BE2C (cell line): ENCODE measurements at regions not wholly inside any gene's neighbourhood (a gene's known extent, or its start where the extent isn't known, plus 50 kb on each side); places are given as distances from the start of the nearest gene placed in this dataset.

ENCODE experiments used
- DNase-seq: peaks from one replicate; pipeline ENCODE4 v3.0.0-alpha.2; 2020
- H3K27me3 ChIP-seq: fragments of 250-450 bp; sonication (Bioruptor Pico); 2 replicates; pipeline ENCODE4 v1.5.1; 2020; ENCODE audit warnings: mild to moderate bottlenecking
- H3K36me3 ChIP-seq: fragments of 250-450 bp; sonication (Bioruptor Pico); 2 replicates; pipeline ENCODE4 v1.5.1; 2020; ENCODE audit warnings: mild to moderate bottlenecking
- H3K4me1 ChIP-seq: fragments of 250-450 bp; sonication (Bioruptor Pico); 2 replicates; pipeline ENCODE4 v1.5.1; 2020
- H3K4me3 ChIP-seq: 2 replicates; pipeline ENCODE4 v1.5.1; 2011; ENCODE audit warnings: low read depth, low read length
- H3K9me3 ChIP-seq: fragments of 250-450 bp; sonication (Bioruptor Pico); 2 replicates; pipeline ENCODE4 v1.5.1; 2020
- CTCF ChIP-seq: IDR thresholded peaks from 2 replicates; pipeline ENCODE4 v1.5.1; 2012; ENCODE audit warnings: mild to moderate bottlenecking, low read depth, low read length

DNA sequence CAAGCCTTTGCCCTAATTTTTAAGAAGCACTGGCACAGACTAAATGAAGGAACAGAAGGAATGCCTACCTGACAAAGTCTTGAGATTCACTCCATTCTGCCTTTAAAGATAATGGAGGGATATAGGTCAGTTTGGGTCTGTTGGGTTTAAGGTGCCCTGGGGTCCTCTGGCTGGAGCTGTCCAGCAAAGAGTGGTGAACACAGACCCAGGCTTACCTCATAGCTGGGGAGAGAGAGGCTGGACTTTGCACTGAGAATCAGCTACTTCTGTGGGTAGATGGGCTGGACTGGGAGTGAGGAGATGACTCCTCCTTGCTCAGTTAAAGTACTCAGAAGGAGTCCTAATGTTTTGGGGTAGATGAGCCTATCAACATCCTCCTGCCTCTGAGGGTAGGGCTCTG is 64.4 kb upstream of the CXCR4 start:
- no peak for TF ChIP-seq CTCF
- H3K4me1 ChIP-seq: no peaks in the 10 kb centered on the region
- H3K27me3 ChIP-seq: no peaks in the 10 kb centered on the region
- no peak for DNase-seq
- no peaks in the 10 kb centered on the region for H3K9me3 ChIP-seq
- H3K36me3 ChIP-seq: no peaks in the 10 kb centered on the region
- H3K4me3 ChIP-seq: no peak overlapping the region

- no peaks in the 10 kb centered on the region for H3K9me3 ChIP-seq
- no peak for DNase-seq
- no peak for TF ChIP-seq CTCF
- H3K27me3 ChIP-seq: no peaks in the 10 kb centered on the region
- no peaks in the 10 kb centered on the region for H3K36me3 ChIP-seq
- H3K4me3 ChIP-seq: no peak overlapping the region
- no peaks in the 10 kb centered on the region for H3K4me1 ChIP-seq
These were observed 61.6 kb upstream of the CXCR4 start for GRCh38 chr2:136179602-136179975.

DNA sequence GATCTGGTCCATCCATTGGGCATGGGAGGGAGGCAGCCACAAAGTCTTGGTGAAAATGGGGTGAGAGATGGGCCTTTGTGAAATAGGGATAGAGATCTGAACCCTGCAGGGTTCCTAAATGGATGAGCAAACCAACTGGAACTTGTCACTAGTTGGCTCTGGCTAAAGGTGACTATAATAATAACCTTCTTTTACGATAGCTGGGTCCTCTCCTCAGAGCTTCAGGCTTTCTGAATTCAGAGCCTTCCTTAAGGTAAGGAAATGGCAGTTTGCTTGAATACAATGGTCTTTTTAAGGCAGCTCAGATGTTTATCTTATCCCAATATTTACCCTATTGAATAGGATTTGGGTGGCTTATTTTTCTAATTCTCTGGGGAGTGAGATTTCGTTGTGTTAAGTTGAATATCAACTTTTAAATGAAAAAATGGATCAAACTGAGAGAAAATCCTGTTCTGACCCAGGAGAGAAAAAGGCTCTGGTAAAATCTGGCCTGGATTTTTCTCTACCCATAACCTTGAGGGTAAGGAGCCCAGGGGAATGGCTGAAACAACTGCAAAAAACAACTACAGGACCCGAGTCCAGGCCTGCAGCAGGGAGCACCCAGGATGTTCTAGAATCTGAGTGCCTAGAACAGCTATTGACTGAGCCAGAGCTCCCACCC is 61.1 kb upstream of the CXCR4 start:
- Histone ChIP-seq H3K4me1 (no peaks in the 10 kb centered on the region), H3K36me3 (no peaks in the 10 kb centered on the region), H3K4me3 (no peak overlapping the region), H3K27me3 (no peaks in the 10 kb centered on the region), H3K9me3 (no peaks in the 10 kb centered on the region)
- TF ChIP-seq CTCF: no peak
- no peak for DNase-seq

DNA sequence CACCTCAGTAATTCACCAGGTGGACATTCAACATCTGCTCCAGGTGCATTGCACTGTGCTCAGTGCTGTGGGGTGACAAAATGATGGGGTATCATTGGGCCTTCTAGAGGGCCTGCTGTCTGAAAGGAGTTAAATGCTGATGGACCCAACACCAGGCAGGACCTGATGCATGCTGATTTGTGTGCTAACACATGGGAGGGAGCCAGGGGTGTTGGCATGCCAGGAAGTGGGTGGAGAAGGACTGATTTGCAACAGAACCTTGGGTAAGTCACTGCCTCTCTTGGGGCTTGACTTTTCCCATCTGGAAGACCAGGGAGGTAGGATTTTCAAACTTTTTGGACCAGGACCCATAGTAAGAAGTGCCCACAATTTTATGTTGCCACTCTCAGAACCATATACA is 57.9 kb upstream of the CXCR4 start:
- no peaks in the 10 kb centered on the region for H3K27me3 ChIP-seq
- TF ChIP-seq CTCF: no peak
- no peaks in the 10 kb centered on the region for H3K36me3 ChIP-seq
- DNase-seq: no peak
- no peaks in the 10 kb centered on the region for H3K9me3 ChIP-seq
- H3K4me3 ChIP-seq: no peak overlapping the region
- H3K4me1 ChIP-seq: no peaks in the 10 kb centered on the region

DNA sequence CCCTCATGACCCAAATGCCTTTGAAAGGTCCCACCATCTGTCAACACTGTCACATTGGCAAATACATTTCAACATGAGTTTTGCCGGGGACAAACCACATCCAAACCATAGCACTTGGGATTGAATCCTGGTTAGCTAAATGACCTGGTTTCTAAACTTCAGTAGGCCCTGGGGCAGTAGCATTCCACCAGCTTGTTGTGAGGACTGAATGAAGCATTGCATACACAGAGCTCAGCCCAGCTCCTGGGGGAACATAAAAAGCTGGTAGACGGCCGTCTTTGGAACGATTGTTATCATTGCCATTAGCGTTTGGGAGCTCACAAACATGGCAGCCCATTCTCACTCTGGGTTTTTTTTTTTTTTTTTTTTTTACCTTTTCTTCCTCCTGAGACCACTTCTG is 57.5 kb upstream of the CXCR4 start:
- Histone ChIP-seq H3K27me3 (no peaks in the 10 kb centered on the region), H3K4me3 (no peak overlapping the region), H3K36me3 (no peaks in the 10 kb centered on the region), H3K4me1 (no peaks in the 10 kb centered on the region), H3K9me3 (no peaks in the 10 kb centered on the region)
- no peak for DNase-seq
- no peak for TF ChIP-seq CTCF

GRCh38 chr2:136173126-136173525 is 55.2 kb upstream of the CXCR4 start:
- Histone ChIP-seq H3K4me1 (no peaks in the 10 kb centered on the region), H3K36me3 (no peaks in the 10 kb centered on the region), H3K27me3 (no peaks in the 10 kb centered on the region), H3K9me3 (no peaks in the 10 kb centered on the region), H3K4me3 (no peak overlapping the region)
- TF ChIP-seq CTCF: no peak
- no peak for DNase-seq
